Body of pancreas (tissue), 4 donors: ENCODE measurements at regions not wholly inside any gene's neighbourhood (a gene's known extent, or its start where the extent isn't known, plus 50 kb on each side); places are given as distances from the start of the nearest gene placed in this dataset.

Experiments used
- POLR2A ChIP-seq, 3 donors: fragments of 450-650 bp; IDR thresholded peaks; one replicate each; pipeline ENCODE4 v1.6.1; 2016; ENCODE audit warnings: antibody characterized with exemption in 3 of 3, mild to moderate bottlenecking in 2 of 3
- TF ChIP-seq, protein P1 (sequence below), 7 experiments: fragments of 450-650 bp in 4 of 7; fragments of 200-600 bp in 3 of 7; sonication (generic) in 3 of 7; IDR thresholded peaks; one replicate each; pipeline ENCODE4 v1.5.1; 2016 to 2019; ENCODE audit warnings: antibody characterized with exemption in 7 of 7

DNA sequence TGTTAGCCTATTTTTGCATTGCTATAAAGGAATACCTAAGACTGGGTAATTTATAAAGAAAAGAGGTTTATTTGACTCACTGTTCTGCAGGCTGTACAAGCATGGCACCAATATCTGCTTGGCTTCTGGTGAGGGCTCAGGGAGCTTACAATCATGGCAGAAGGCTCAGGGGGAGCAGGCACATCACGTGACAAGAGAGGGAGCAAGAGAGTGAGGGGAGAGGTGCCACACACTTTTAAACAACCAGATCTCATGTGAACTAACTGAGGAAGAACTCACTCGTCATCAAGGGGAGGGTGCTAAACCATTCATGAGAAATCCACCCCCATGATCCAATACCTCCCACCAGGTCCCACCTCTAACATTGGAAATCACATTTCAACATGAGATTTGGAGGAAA is 73.9 kb upstream of the ADCY1 start:
- no peak for TF ChIP-seq POLR2A (IDR thresholded peaks at IDR 0.05)
- TF ChIP-seq, protein P1, sequence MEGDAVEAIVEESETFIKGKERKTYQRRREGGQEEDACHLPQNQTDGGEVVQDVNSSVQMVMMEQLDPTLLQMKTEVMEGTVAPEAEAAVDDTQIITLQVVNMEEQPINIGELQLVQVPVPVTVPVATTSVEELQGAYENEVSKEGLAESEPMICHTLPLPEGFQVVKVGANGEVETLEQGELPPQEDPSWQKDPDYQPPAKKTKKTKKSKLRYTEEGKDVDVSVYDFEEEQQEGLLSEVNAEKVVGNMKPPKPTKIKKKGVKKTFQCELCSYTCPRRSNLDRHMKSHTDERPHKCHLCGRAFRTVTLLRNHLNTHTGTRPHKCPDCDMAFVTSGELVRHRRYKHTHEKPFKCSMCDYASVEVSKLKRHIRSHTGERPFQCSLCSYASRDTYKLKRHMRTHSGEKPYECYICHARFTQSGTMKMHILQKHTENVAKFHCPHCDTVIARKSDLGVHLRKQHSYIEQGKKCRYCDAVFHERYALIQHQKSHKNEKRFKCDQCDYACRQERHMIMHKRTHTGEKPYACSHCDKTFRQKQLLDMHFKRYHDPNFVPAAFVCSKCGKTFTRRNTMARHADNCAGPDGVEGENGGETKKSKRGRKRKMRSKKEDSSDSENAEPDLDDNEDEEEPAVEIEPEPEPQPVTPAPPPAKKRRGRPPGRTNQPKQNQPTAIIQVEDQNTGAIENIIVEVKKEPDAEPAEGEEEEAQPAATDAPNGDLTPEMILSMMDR (IDR thresholded peaks at IDR 0.05), result no peak
